H1 (cell line): ENCODE measurements at regions not wholly inside any gene's neighbourhood (a gene's known extent, or its start where the extent isn't known, plus 50 kb on each side); places are given as distances from the start of the nearest gene placed in this dataset.

Experiments
- CEBPB ChIP-seq: IDR thresholded peaks from 2 replicates; pipeline ENCODE4 v1.6.1; 2012; ENCODE audit warnings: low read depth, low read length
- PHF8 ChIP-seq: fragments of 200-600 bp; sonication (generic); conservative IDR thresholded peaks from 2 replicates; pipeline ENCODE4 v1.7.1; 2012; ENCODE audit warnings: low read depth, mild to moderate bottlenecking, inconsistent platforms, low read length, moderate library complexity
- RXRA ChIP-seq: IDR thresholded peaks from 2 replicates; pipeline ENCODE4 v1.6.1; 2011; ENCODE audit warnings: low read depth, mild to moderate bottlenecking, low read length, moderate library complexity; ENCODE audit not compliant: insufficient read depth
- TF ChIP-seq, protein P1 (sequence below): fragments of 300-600 bp; sonication (generic); IDR thresholded peaks from 2 replicates; pipeline ENCODE4 v1.7.1; 2012; ENCODE audit warnings: low read length, moderate library complexity, mild to moderate bottlenecking, inconsistent platforms; ENCODE audit not compliant: insufficient replicate concordance

DNA sequence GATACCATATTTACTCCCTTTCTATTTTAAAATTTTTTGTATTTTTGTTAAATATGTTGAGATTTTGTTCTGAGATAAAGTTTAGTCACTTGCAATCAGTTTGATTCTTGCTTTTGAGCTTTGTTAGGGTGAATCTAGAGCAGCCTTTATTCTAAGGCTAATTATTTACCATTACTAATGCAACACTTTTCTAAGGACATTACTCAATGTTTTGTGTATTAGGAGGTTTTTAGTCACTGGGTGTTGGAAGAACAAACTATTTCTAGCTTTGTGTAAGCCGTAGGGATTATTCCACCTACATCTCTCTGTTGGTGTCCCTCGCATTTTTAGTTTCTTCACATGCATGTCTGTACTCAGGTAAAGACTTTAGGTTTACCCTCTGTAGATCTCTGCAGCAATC, 379.5 kb upstream of the CD180 start (continued):
- TF ChIP-seq, protein P1, sequence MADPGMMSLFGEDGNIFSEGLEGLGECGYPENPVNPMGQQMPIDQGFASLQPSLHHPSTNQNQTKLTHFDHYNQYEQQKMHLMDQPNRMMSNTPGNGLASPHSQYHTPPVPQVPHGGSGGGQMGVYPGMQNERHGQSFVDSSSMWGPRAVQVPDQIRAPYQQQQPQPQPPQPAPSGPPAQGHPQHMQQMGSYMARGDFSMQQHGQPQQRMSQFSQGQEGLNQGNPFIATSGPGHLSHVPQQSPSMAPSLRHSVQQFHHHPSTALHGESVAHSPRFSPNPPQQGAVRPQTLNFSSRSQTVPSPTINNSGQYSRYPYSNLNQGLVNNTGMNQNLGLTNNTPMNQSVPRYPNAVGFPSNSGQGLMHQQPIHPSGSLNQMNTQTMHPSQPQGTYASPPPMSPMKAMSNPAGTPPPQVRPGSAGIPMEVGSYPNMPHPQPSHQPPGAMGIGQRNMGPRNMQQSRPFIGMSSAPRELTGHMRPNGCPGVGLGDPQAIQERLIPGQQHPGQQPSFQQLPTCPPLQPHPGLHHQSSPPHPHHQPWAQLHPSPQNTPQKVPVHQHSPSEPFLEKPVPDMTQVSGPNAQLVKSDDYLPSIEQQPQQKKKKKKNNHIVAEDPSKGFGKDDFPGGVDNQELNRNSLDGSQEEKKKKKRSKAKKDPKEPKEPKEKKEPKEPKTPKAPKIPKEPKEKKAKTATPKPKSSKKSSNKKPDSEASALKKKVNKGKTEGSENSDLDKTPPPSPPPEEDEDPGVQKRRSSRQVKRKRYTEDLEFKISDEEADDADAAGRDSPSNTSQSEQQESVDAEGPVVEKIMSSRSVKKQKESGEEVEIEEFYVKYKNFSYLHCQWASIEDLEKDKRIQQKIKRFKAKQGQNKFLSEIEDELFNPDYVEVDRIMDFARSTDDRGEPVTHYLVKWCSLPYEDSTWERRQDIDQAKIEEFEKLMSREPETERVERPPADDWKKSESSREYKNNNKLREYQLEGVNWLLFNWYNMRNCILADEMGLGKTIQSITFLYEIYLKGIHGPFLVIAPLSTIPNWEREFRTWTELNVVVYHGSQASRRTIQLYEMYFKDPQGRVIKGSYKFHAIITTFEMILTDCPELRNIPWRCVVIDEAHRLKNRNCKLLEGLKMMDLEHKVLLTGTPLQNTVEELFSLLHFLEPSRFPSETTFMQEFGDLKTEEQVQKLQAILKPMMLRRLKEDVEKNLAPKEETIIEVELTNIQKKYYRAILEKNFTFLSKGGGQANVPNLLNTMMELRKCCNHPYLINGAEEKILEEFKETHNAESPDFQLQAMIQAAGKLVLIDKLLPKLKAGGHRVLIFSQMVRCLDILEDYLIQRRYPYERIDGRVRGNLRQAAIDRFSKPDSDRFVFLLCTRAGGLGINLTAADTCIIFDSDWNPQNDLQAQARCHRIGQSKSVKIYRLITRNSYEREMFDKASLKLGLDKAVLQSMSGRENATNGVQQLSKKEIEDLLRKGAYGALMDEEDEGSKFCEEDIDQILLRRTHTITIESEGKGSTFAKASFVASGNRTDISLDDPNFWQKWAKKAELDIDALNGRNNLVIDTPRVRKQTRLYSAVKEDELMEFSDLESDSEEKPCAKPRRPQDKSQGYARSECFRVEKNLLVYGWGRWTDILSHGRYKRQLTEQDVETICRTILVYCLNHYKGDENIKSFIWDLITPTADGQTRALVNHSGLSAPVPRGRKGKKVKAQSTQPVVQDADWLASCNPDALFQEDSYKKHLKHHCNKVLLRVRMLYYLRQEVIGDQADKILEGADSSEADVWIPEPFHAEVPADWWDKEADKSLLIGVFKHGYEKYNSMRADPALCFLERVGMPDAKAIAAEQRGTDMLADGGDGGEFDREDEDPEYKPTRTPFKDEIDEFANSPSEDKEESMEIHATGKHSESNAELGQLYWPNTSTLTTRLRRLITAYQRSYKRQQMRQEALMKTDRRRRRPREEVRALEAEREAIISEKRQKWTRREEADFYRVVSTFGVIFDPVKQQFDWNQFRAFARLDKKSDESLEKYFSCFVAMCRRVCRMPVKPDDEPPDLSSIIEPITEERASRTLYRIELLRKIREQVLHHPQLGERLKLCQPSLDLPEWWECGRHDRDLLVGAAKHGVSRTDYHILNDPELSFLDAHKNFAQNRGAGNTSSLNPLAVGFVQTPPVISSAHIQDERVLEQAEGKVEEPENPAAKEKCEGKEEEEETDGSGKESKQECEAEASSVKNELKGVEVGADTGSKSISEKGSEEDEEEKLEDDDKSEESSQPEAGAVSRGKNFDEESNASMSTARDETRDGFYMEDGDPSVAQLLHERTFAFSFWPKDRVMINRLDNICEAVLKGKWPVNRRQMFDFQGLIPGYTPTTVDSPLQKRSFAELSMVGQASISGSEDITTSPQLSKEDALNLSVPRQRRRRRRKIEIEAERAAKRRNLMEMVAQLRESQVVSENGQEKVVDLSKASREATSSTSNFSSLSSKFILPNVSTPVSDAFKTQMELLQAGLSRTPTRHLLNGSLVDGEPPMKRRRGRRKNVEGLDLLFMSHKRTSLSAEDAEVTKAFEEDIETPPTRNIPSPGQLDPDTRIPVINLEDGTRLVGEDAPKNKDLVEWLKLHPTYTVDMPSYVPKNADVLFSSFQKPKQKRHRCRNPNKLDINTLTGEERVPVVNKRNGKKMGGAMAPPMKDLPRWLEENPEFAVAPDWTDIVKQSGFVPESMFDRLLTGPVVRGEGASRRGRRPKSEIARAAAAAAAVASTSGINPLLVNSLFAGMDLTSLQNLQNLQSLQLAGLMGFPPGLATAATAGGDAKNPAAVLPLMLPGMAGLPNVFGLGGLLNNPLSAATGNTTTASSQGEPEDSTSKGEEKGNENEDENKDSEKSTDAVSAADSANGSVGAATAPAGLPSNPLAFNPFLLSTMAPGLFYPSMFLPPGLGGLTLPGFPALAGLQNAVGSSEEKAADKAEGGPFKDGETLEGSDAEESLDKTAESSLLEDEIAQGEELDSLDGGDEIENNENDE, result no peak
- TF ChIP-seq RXRA, result no peak
- no peak for TF ChIP-seq PHF8
- no peak for TF ChIP-seq CEBPB
